ENCODE measurements at regions not wholly inside any gene's neighbourhood (a gene's known extent, or its start where the extent isn't known, plus 50 kb on each side); places are given as distances from the start of the nearest gene placed in this dataset.

DNA sequence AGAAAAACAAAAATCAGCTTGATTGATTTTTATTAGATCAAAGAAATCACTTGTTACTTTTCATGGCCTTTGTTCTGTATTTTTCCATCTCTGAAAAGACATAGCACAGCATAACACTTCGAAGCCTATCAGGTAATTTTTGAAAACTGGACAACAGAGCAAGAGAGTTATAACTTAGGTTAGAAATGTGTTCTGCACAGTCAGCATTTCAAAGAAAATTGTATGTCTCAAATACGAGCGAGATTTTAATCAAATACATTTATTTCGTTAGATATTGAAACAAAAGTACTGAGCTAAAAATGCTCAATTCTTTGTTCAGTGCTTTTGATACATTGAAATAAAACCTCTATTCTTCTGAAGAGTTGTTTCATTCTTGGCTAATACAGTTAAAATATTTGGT is 144.1 kb upstream of the SLC10A2 start:
- TF ChIP-seq POLR2AphosphoS5 (IDR thresholded peaks at IDR 0.05; ENCODE audit: insufficient read depth in 1 of 2, low read depth in 1 of 2): no peak
- TF ChIP-seq POLR2A (IDR thresholded peaks at IDR 0.05): no peak
- TF ChIP-seq CTCF (IDR thresholded peaks at IDR 0.05): no peak
- DNase-seq (ENCODE audit: extremely low spot score in 2 of 2): no peak
- Histone ChIP-seq H3K36me3 (no peaks in the 10 kb centered on the region), H3K4me1 (no peaks in the 10 kb centered on the region), H3K27ac (no peak overlapping the region), H3K4me3 (no peak overlapping the region), H3K9me3 (no peaks in the 10 kb centered on the region), H3K27me3 (no peaks in the 10 kb centered on the region)
- intact Hi-C loops (cut with DNase I): no loop called here

- Histone ChIP-seq H3K9me3 (no peaks in the 10 kb centered on the region), H3K36me3 (no peaks in the 10 kb centered on the region), H3K27me3 (no peaks in the 10 kb centered on the region), H3K4me3 (no peak overlapping the region), H3K4me1 (no peaks in the 10 kb centered on the region), H3K27ac (no peak overlapping the region)
- no peak for DNase-seq (ENCODE audit: extremely low spot score in 2 of 2)
- TF ChIP-seq CTCF (IDR thresholded peaks at IDR 0.05): no peak
- no peak for TF ChIP-seq POLR2AphosphoS5 (IDR thresholded peaks at IDR 0.05; ENCODE audit: insufficient read depth in 1 of 2, low read depth in 1 of 2)
- no peak for TF ChIP-seq POLR2A (IDR thresholded peaks at IDR 0.05)
- intact Hi-C loops (cut with DNase I): no loop called here
These were observed 137.6 kb upstream of the SLC10A2 start for GRCh38 chr13:103203735-103204330.

DNA sequence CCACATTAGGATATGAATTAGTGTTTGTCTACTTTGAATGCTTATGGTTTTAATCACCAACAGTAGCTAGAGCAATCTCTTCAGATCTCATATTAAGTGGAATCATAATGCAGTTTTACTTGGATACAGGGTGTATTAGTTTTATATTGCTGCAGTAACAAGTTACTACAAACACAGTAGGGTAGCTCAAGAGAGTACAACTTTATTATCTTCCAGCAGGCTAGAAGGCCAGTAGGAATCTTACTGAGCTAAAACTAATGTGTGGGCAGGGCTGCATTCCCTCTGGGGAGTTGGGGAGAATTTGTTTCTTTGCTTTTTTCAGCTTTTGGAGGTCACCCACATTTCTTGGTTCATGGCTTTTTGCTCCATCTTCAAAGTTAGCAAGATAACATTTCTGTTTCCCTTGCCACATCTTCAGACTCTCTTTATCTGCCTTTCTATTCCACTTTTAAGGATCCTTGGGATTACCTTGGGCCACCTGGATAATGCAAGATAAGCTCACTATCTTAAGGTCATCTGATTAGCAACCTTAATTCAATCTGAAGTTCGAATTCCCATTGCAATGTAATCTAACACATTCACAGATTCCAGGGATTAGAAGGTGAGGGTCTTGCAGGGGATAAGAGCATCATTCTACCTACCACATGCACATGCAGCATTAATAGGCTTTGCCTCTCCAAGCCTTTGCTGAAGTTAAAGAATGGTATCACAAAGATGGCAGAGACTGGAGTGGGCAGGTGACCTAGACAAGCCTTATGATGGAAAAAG is 134.1 kb upstream of the SLC10A2 start:
- no peaks in the 10 kb centered on the region for H3K9me3 ChIP-seq
- no peak for TF ChIP-seq POLR2A (IDR thresholded peaks at IDR 0.05)
- TF ChIP-seq POLR2AphosphoS5 (IDR thresholded peaks at IDR 0.05; ENCODE audit: insufficient read depth in 1 of 2, low read depth in 1 of 2): no peak
- TF ChIP-seq CTCF (IDR thresholded peaks at IDR 0.05): no peak
- H3K4me1 ChIP-seq: no peaks in the 10 kb centered on the region
- intact Hi-C loops (cut with DNase I): no loop called here
- no peaks in the 10 kb centered on the region for H3K27me3 ChIP-seq
- no peak overlapping the region for H3K27ac ChIP-seq
- H3K36me3 ChIP-seq: no peaks in the 10 kb centered on the region
- no peak for DNase-seq (ENCODE audit: extremely low spot score in 2 of 2)
- H3K4me3 ChIP-seq: no peak overlapping the region

GRCh38 chr13:103199380-103200088 is 133.3 kb upstream of the SLC10A2 start:
- H3K4me3 ChIP-seq: no peak overlapping the region
- no peak overlapping the region for H3K27ac ChIP-seq
- H3K27me3 ChIP-seq: no peaks in the 10 kb centered on the region
- DNase-seq (ENCODE audit: extremely low spot score in 2 of 2): no peak
- intact Hi-C loops (cut with DNase I): no loop called here
- no peak for TF ChIP-seq POLR2A (IDR thresholded peaks at IDR 0.05)
- no peak for TF ChIP-seq POLR2AphosphoS5 (IDR thresholded peaks at IDR 0.05; ENCODE audit: insufficient read depth in 1 of 2, low read depth in 1 of 2)
- no peak for TF ChIP-seq CTCF (IDR thresholded peaks at IDR 0.05)
- no peaks in the 10 kb centered on the region for H3K36me3 ChIP-seq
- no peaks in the 10 kb centered on the region for H3K4me1 ChIP-seq
- no peaks in the 10 kb centered on the region for H3K9me3 ChIP-seq

Data from vagina (tissue), 2 donors.